AG09309 (cell line): ENCODE measurements at regions not wholly inside any gene's neighbourhood (a gene's known extent, or its start where the extent isn't known, plus 50 kb on each side); places are given as distances from the start of the nearest gene placed in this dataset.

Experiments used
- DNase-seq: peaks from one replicate; pipeline ENCODE4 v3.0.0-alpha.2; 2010; ENCODE audit warnings: low read depth
- H3K4me3 ChIP-seq: 2 replicates; pipeline ENCODE4 v1.5.1; 2011; ENCODE audit warnings: mild to moderate bottlenecking, low read depth, low read length, moderate library complexity; ENCODE audit not compliant: control insufficient read depth
- CTCF ChIP-seq: IDR thresholded peaks from 2 replicates; pipeline ENCODE4 v1.5.1; 2011; ENCODE audit warnings: mild to moderate bottlenecking, low read depth, low read length, inconsistent platforms; ENCODE audit not compliant: insufficient read depth, control insufficient read depth; ENCODE audit errors: missing control alignments

- TF ChIP-seq CTCF: no peak
- H3K4me3 ChIP-seq: no peak overlapping the region
- DNase-seq: no peak
Measured at GRCh38 chr10:108187408-108188012, 1023.0 kb upstream of the SORCS1 start.

DNA sequence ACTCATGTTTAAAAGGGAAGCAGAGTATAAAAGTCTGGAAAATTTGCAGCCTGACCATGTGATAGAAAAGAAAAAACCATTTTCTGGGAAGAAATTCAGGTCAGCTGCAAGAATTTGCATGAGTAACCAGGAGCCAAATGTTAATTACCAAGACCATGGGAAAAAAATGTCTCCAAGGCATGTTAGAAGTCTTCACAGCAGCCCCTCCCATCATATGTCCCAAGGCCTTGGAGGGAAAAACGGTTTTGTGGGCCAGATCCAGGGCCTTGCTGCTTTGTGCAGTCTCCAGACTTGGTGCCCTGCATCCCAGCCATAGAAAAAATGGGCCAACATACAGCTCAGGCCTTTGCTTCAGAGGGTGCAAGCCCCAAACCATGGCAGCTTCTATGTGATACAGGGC, 1019.6 kb upstream of the SORCS1 start:
- TF ChIP-seq CTCF: no peak
- DNase-seq: no peak
- no peak overlapping the region for H3K4me3 ChIP-seq

DNA sequence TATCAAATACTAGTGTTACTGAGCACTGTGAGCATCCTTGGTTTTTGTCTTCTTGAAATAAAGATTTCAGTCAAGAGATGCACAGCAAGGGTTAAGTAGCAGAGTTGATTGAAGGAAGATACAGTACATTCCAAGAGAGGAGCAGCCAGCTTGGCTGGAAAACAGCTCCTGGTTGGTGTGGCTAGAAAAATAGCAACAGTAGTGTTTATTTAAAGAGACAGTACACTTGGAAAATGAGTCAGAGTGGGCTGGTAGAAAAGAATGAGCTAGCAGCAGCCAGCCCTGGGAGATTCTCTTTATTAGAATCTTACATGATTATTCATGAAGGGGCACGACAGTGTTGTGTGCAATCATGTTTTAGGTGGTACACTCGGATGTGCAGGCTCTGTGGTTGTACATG, 1016.4 kb upstream of the SORCS1 start:
- TF ChIP-seq CTCF: no peak
- no peak overlapping the region for H3K4me3 ChIP-seq
- DNase-seq: no peak

DNA sequence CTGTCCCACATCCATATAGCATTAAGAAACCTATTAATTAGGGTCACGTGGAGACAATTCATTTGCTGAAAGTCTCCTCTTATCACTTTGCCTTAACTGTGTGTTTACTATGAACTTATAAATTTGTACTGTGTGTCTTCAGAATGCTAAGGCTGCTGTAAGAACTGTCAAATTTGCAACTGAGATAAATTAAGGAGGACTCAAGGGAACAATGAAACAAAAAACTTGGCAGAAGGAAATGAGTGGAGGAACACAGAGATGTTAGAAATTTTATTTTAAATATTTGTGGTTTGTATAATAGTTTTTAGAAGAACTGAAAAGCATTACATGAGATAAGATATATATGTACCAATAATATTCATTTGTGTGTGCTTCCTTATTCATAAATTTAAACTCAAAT, 1005.3 kb upstream of the SORCS1 start:
- no peak for DNase-seq
- H3K4me3 ChIP-seq: no peak overlapping the region
- TF ChIP-seq CTCF: no peak

DNA sequence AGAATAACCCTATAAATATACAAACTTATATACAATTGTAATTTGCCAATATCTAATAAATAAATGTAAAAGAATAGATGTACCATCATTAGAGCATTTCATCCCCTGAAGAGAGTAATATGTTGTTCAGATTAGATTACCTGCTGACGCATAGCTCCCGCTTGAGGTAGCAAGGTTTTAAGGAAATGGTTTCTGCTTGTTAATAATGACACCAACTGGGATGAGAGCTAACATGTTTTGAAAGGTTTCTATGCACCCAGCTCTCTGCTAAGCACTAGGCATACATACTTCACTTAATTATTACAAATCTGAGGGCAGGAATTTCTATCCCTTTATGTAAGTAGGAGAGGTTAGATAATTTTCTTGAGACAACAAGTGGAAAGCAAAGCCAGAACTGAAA, 1003.3 kb upstream of the SORCS1 start:
- H3K4me3 ChIP-seq: no peak overlapping the region
- TF ChIP-seq CTCF: no peak

GRCh38 chr10:108166401-108166800, 1001.9 kb upstream of the SORCS1 start:
- H3K4me3 ChIP-seq: no peak overlapping the region

More for the DNA sequence above, 1003.3 kb upstream of the SORCS1 start:
- DNase-seq: no peak

More at GRCh38 chr10:108166401-108166800, 1001.9 kb upstream of the SORCS1 start:
- no peak for TF ChIP-seq CTCF
- DNase-seq: no peak
